Smooth muscle cell (in vitro differentiated cells): ENCODE measurements at regions not wholly inside any gene's neighbourhood (a gene's known extent, or its start where the extent isn't known, plus 50 kb on each side); places are given as distances from the start of the nearest gene placed in this dataset.

Experiments
- DNase-seq: peaks from one replicate; lab custom pipeline; 2025; ENCODE audit not compliant: unreplicated experiment; lab: John Stamatoyannopoulos, UW
- H2AFZ ChIP-seq: fragments of 200-600 bp; sonication (generic); 2 replicates; pipeline ENCODE4 v1.6.0; 2016; ENCODE audit warnings: antibody characterized with exemption, low read depth, mild to moderate bottlenecking
- H3F3A ChIP-seq: fragments of 200-600 bp; sonication (generic); 2 replicates; pipeline ENCODE4 v1.6.0; 2017; ENCODE audit warnings: antibody characterized with exemption, low read depth
- H3K27ac ChIP-seq: fragments of 200-600 bp; sonication (generic); 2 replicates; pipeline ENCODE4 v1.5.1; 2016; ENCODE audit warnings: low read depth, mild to moderate bottlenecking
- H3K27me3 ChIP-seq: fragments of 200-600 bp; sonication (generic); 2 replicates; pipeline ENCODE4 v1.6.1; 2016; ENCODE audit warnings: low read depth, mild to moderate bottlenecking
- H3K36me3 ChIP-seq: fragments of 200-600 bp; sonication (generic); 2 replicates; pipeline ENCODE4 v1.5.1; 2016; ENCODE audit warnings: low read depth
- H3K4me1 ChIP-seq: fragments of 200-600 bp; sonication (generic); 2 replicates; pipeline ENCODE4 v1.5.1; 2016; ENCODE audit warnings: low read depth
- H3K4me2 ChIP-seq: fragments of 200-600 bp; sonication (generic); 2 replicates; pipeline ENCODE4 v1.6.0; 2016; ENCODE audit warnings: mild to moderate bottlenecking
- H3K4me3 ChIP-seq: fragments of 200-600 bp; sonication (generic); 2 replicates; pipeline ENCODE4 v1.5.1; 2016; ENCODE audit warnings: mild to moderate bottlenecking
- H3K79me2 ChIP-seq: fragments of 200-600 bp; sonication (generic); 2 replicates; pipeline ENCODE4 v1.6.0; 2016; ENCODE audit warnings: low read depth, mild to moderate bottlenecking
- H3K9ac ChIP-seq: fragments of 200-600 bp; sonication (generic); 2 replicates; pipeline ENCODE4 v1.6.0; 2016; ENCODE audit warnings: low read depth
- H3K9me3 ChIP-seq: fragments of 200-600 bp; sonication (generic); replicated peaks from 2 replicates; pipeline ENCODE4 v1.5.1; 2016; ENCODE audit warnings: low read depth
- H4K20me1 ChIP-seq: fragments of 200-600 bp; sonication (generic); 2 replicates; pipeline ENCODE4 v1.6.0; 2016; ENCODE audit warnings: low read depth
- CTCF ChIP-seq: fragments of 200-600 bp; sonication (generic); IDR thresholded peaks from 2 replicates; pipeline ENCODE4 v1.5.1; 2017; ENCODE audit warnings: borderline replicate concordance, mild to moderate bottlenecking, antibody characterized with exemption; ENCODE audit not compliant: insufficient read depth, poor library complexity, severe bottlenecking
- WGBS: methylation state at CpG from one replicate; pipeline ENCODE4 v1.1.7; 2016; ENCODE audit warnings: low lambda C conversion rate; 5-methylcytosine and 5-hydroxymethylcytosine counted together

GRCh38 chr12:11534064-11534463 is 115.4 kb upstream of the ETV6 start:
- Histone ChIP-seq H3F3A (no peaks in the 10 kb centered on the region), H3K9ac (no peak overlapping the region), H3K4me3 (no peak overlapping the region), H3K27ac (no peak overlapping the region), H3K4me2 (no peak overlapping the region), H3K9me3 (no peaks in the 10 kb centered on the region), H3K4me1 (no peaks in the 10 kb centered on the region), H3K36me3 (no peaks in the 10 kb centered on the region), H3K27me3 (peaks cover 9% of the 10 kb centered on the region), H3K79me2 (no peaks in the 10 kb centered on the region), H2AFZ (no peak overlapping the region), H4K20me1 (no peaks in the 10 kb centered on the region)
- TF ChIP-seq CTCF, result no peak
- DNase-seq, result no peak

- no peak for DNase-seq
- no peak overlapping the region for H3K4me2 ChIP-seq
- H4K20me1 ChIP-seq, result no peaks in the 10 kb centered on the region
- H3K27me3 ChIP-seq, result no peaks in the 10 kb centered on the region
- no peaks in the 10 kb centered on the region for H3F3A ChIP-seq
- H3K9ac ChIP-seq, result no peak overlapping the region
- TF ChIP-seq CTCF, result no peak
- no peak overlapping the region for H2AFZ ChIP-seq
- 91% methylated on average over 4 of the region's 4 CpGs for WGBS
- no peak overlapping the region for H3K4me3 ChIP-seq
- no peak overlapping the region for H3K27ac ChIP-seq
- H3K9me3 ChIP-seq, result no peaks in the 10 kb centered on the region
- no peaks in the 10 kb centered on the region for H3K36me3 ChIP-seq
- no peaks in the 10 kb centered on the region for H3K4me1 ChIP-seq
- H3K79me2 ChIP-seq, result no peaks in the 10 kb centered on the region
These were observed 114.3 kb upstream of the ETV6 start for GRCh38 chr12:11535127-11535526.

- H3K4me2 ChIP-seq, result no peak overlapping the region
- over 99% methylated on average over 3 of the region's 3 CpGs for WGBS
- no peaks in the 10 kb centered on the region for H4K20me1 ChIP-seq
- no peak for DNase-seq
- H3K4me1 ChIP-seq, result no peaks in the 10 kb centered on the region
- H3K9me3 ChIP-seq, result no peaks in the 10 kb centered on the region
- TF ChIP-seq CTCF, result no peak
- H3K4me3 ChIP-seq, result no peak overlapping the region
- H2AFZ ChIP-seq, result no peak overlapping the region
- no peaks in the 10 kb centered on the region for H3F3A ChIP-seq
- no peaks in the 10 kb centered on the region for H3K27me3 ChIP-seq
- no peaks in the 10 kb centered on the region for H3K36me3 ChIP-seq
- H3K9ac ChIP-seq, result no peak overlapping the region
- H3K27ac ChIP-seq, result no peak overlapping the region
- H3K79me2 ChIP-seq, result no peaks in the 10 kb centered on the region
These were observed 110.3 kb upstream of the ETV6 start for GRCh38 chr12:11539156-11539555.

- no peaks in the 10 kb centered on the region for H4K20me1 ChIP-seq
- no peaks in the 10 kb centered on the region for H3K79me2 ChIP-seq
- H2AFZ ChIP-seq, result no peak overlapping the region
- no peak overlapping the region for H3K4me3 ChIP-seq
- no peaks in the 10 kb centered on the region for H3F3A ChIP-seq
- no peak overlapping the region for H3K27ac ChIP-seq
- 100% methylated on average over 2 of the region's 2 CpGs for WGBS
- H3K27me3 ChIP-seq, result no peaks in the 10 kb centered on the region
- no peaks in the 10 kb centered on the region for H3K4me1 ChIP-seq
- no peaks in the 10 kb centered on the region for H3K9me3 ChIP-seq
- no peak for DNase-seq
- no peak overlapping the region for H3K9ac ChIP-seq
- H3K4me2 ChIP-seq, result no peak overlapping the region
- no peaks in the 10 kb centered on the region for H3K36me3 ChIP-seq
- TF ChIP-seq CTCF, result no peak
These were observed 109.3 kb upstream of the ETV6 start for GRCh38 chr12:11540156-11540555.
